T-helper 2 cell (primary cell): ENCODE measurements at regions not wholly inside any gene's neighbourhood (a gene's known extent, or its start where the extent isn't known, plus 50 kb on each side); places are given as distances from the start of the nearest gene placed in this dataset.

Experiments
- DNase-seq, 5 experiments: peaks; one replicate each; pipeline versions ENCODE4 v3.0.0 to v3.0.0-alpha.2; 2012 to 2022

- DNase-seq: no peak
Measured at GRCh38 chr5:123673107-123673506, 161.1 kb downstream of the CSNK1G3 start.

DNA sequence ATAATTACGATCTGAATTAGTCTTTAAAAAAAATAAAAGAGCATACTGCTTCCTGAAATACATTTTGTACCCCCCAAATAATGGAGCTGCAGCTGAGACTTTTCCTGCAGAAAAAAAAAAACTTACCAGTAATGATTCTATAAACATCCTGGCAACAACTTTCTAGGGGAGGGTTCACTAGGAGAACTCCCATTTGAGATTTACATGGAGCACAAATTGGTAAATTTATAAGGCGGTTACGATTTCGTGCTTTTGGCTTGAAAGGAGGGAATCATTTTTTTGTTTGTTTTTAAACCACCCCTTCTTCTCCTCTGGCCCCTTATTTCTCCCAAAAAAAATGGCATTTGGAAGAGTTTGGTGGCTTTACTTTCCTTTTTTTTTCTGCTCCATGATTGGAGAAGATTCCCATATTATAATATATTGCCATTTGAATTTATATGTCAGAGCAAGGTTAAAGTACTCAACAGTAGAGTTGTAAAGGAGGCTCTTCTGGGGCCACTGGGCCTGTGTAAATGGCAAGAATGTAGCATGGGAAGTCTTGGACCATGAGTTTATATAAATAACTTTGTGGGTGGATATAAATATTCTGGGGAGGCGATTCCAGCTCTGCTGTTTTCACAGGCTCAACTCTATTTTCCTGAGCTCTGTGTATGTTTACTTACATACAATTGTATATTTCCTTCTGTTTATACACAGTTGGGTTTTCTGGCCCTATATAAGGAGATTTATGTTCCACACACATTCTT lies 159.9 kb downstream of the CSNK1G3 start:
- DNase-seq: no peak

- peak in 3 of 5 experiments; percentile 3 to 47 (median 17) for DNase-seq
Measured at GRCh38 chr5:123671042-123671441, 159.1 kb downstream of the CSNK1G3 start.
